ENCODE measurements at regions not wholly inside any gene's neighbourhood (a gene's known extent, or its start where the extent isn't known, plus 50 kb on each side); places are given as distances from the start of the nearest gene placed in this dataset.

- Histone ChIP-seq H3K4me1 (ENCODE audit: low read depth) (peaks cover 6% of the 10 kb centered on the region), H3K4me3 (no peak overlapping the region), H3K36me3 (no peaks in the 10 kb centered on the region), H3K27ac (no peak overlapping the region), H3K9me3 (ENCODE audit: low read depth) (no peaks in the 10 kb centered on the region), H3K27me3 (no peaks in the 10 kb centered on the region)
- no peak for DNase-seq (ENCODE audit: low read depth in 1 of 2, low spot score in 1 of 2)
- no peak for TF ChIP-seq CTCF (IDR thresholded peaks at IDR 0.05; ENCODE audit: low read depth, low read length)
These were observed 60.2 kb upstream of the MED13 start for GRCh38 chr17:62125307-62125706.

GRCh38 chr17:62121025-62121730, 56.1 kb upstream of the MED13 start:
- TF ChIP-seq CTCF (IDR thresholded peaks at IDR 0.05; ENCODE audit: low read depth, low read length): no peak
- Histone ChIP-seq H3K4me1 (ENCODE audit: low read depth) (peaks cover 6% of the 10 kb centered on the region), H3K27me3 (no peaks in the 10 kb centered on the region), H3K9me3 (ENCODE audit: low read depth) (no peaks in the 10 kb centered on the region), H3K27ac (no peak overlapping the region), H3K36me3 (no peaks in the 10 kb centered on the region), H3K4me3 (no peak overlapping the region)
- DNase-seq (ENCODE audit: low read depth in 1 of 2, low spot score in 1 of 2): no peak

- H3K36me3 ChIP-seq: no peaks in the 10 kb centered on the region
These were observed 54.3 kb upstream of the MED13 start for GRCh38 chr17:62119373-62119772.

More at GRCh38 chr17:62119373-62119772, 54.3 kb upstream of the MED13 start:
- Histone ChIP-seq H3K4me1 (ENCODE audit: low read depth) (peaks cover 6% of the 10 kb centered on the region), H3K4me3 (no peak overlapping the region), H3K27ac (no peak overlapping the region), H3K9me3 (ENCODE audit: low read depth) (no peaks in the 10 kb centered on the region), H3K27me3 (no peaks in the 10 kb centered on the region)
- no peak for TF ChIP-seq CTCF (IDR thresholded peaks at IDR 0.05; ENCODE audit: low read depth, low read length)
- DNase-seq (ENCODE audit: low read depth in 1 of 2, low spot score in 1 of 2): no peak

All from cardiac muscle cell (in vitro differentiated cells and primary cell).